Activated T-helper 1 cell treated with anti-CD3 and anti-CD28 coated beads, Interleukin-12 subunit alpha, Interleukin-12 subunit beta, Interleukin-2, Interleukin-4 antibody, amounts not matched to agents 30 ng/mL and 10 ng/mL and 1 ng/mL, durations not matched to agents 14 hours and 24 hours and 36 hours (primary cell): ENCODE measurements at regions not wholly inside any gene's neighbourhood (a gene's known extent, or its start where the extent isn't known, plus 50 kb on each side); places are given as distances from the start of the nearest gene placed in this dataset.
A peak's percentile ranks its signal among the peaks of the same experiment; 100 is the strongest.

Source experiments
- DNase-seq: peaks from one replicate; pipeline ENCODE4 v3.0.0; 2021; ENCODE audit warnings: low spot score
- H3K27ac Mint-ChIP-seq: one replicate; pipeline ENCODE4 v1.8.0; 2021; ENCODE audit warnings: mild to moderate bottlenecking, mixed read lengths
- H3K27me3 Mint-ChIP-seq: one replicate; pipeline ENCODE4 v1.8.0; 2022; ENCODE audit warnings: mild to moderate bottlenecking, moderate library complexity, mixed read lengths; ENCODE audit not compliant: insufficient read depth
- H3K36me3 Mint-ChIP-seq: one replicate; pipeline ENCODE4 v1.8.0; 2021; ENCODE audit warnings: low read depth, mixed read lengths
- H3K4me1 Mint-ChIP-seq: one replicate; pipeline ENCODE4 v1.8.0; 2021; ENCODE audit warnings: low read depth, mixed read lengths
- H3K4me3 Mint-ChIP-seq: one replicate; pipeline ENCODE4 v1.8.0; 2021; ENCODE audit warnings: mild to moderate bottlenecking, moderate library complexity, mixed read lengths
- H3K9me3 Mint-ChIP-seq: one replicate; pipeline ENCODE4 v1.8.0; 2021; ENCODE audit warnings: mixed read lengths
- intact Hi-C: fragments of 100-400 bp; cut with micrococcal nuclease; formaldehyde crosslinking; loops from one replicate; pipeline ENCODE4 v1.15.1; 2024

DNA sequence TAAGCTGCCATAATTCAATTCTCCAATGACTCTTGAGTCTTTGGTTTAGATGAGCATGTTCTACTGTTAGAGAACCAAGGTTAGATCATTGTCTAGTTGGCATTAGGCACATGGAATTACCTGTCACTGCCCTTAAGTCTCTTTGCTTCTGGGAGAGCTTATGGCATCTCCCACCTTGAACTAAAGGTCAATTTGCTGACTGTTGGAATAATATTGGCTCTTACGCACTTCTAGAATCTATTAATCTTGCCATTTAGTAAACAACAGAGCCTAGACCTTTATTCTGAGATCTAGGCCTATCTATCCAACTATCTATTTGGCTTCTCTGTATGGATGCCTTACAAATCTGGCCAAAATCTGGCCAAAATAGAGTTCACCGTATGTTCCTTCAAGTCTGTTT, 232.0 kb downstream of the STK31 start:
- no peaks in the 10 kb centered on the region for H3K4me1 Mint-ChIP-seq
- DNase-seq, result no peak
- H3K36me3 Mint-ChIP-seq, result no peaks in the 10 kb centered on the region
- no peak overlapping the region for H3K27ac Mint-ChIP-seq
- H3K27me3 Mint-ChIP-seq, result peaks cover 3% of the 10 kb centered on the region
- intact Hi-C loops, result no loop called here
- no peak overlapping the region for H3K4me3 Mint-ChIP-seq
- peaks cover 4% of the 10 kb centered on the region for H3K9me3 Mint-ChIP-seq

DNA sequence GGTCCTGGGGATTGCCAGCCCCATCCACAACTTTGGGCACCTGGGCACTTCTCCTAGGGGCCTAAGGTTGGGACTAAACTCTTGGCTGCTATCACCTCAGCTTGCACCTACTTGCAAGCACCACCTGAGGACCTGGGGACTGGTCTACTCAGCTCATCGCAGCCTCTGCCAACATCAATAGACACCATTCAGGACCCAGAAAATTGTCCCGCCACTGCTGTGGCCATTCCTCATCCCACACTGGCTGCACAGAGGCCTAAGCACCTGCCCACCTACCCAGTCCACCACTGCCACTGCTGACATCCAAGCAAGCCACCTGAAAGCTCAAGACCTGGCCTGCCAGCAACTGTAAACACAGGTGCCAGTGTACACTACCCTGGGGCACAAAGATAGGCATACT, 234.1 kb downstream of the STK31 start:
- peaks cover 1% of the 10 kb centered on the region for H3K27me3 Mint-ChIP-seq
- no peak overlapping the region for H3K27ac Mint-ChIP-seq
- H3K4me1 Mint-ChIP-seq, result no peaks in the 10 kb centered on the region
- no peaks in the 10 kb centered on the region for H3K36me3 Mint-ChIP-seq
- DNase-seq, result no peak
- intact Hi-C loops, result no loop called here
- no peak overlapping the region for H3K4me3 Mint-ChIP-seq
- peaks cover 4% of the 10 kb centered on the region for H3K9me3 Mint-ChIP-seq

DNA sequence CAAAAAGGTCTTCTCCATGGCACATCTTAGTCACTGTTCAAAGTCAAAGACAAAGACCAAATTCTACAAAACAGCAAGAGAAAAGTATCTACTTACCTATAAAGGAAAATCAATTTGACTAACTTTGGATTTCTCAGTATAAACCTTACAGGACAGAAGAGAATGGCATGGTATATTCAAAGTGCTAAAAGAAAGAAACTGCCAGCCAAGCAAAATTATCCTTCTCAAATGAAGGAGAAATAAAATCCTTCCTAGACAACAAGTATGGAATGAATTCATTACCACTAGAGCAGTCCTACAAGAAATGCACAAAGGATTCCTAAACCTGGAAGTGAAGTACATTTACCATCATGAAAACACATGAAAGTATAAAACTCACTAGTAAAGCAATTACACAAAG, 235.5 kb downstream of the STK31 start:
- peaks cover 4% of the 10 kb centered on the region for H3K27me3 Mint-ChIP-seq
- DNase-seq, result no peak
- H3K36me3 Mint-ChIP-seq, result no peaks in the 10 kb centered on the region
- no peaks in the 10 kb centered on the region for H3K4me1 Mint-ChIP-seq
- intact Hi-C loops, result no loop called here
- H3K4me3 Mint-ChIP-seq, result no peak overlapping the region
- H3K9me3 Mint-ChIP-seq, result peaks cover 4% of the 10 kb centered on the region
- no peak overlapping the region for H3K27ac Mint-ChIP-seq

DNA sequence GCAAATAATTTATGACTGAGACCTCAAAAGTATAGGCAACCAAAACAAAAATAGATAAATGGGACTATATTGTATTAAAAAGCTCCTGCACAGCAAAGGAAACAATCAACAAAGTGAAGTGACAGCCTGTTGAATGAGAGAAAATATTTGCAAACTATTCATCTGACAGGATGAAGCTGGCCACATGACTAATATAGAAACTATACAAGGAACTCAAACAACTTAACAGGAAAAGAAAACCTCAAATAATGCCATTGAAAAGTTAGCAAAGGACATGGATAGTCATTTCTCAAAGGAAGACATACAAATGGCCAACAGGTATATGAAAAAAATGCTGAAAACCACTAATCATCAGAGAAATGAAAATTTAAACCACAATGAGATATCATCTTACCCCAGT, 245.1 kb downstream of the STK31 start:
- no peaks in the 10 kb centered on the region for H3K36me3 Mint-ChIP-seq
- no peak for DNase-seq
- H3K9me3 Mint-ChIP-seq, result no peaks in the 10 kb centered on the region
- no peaks in the 10 kb centered on the region for H3K4me1 Mint-ChIP-seq
- no peaks in the 10 kb centered on the region for H3K27me3 Mint-ChIP-seq
- no peak overlapping the region for H3K4me3 Mint-ChIP-seq
- H3K27ac Mint-ChIP-seq, result no peak overlapping the region
- intact Hi-C loops, result no loop called here

DNA sequence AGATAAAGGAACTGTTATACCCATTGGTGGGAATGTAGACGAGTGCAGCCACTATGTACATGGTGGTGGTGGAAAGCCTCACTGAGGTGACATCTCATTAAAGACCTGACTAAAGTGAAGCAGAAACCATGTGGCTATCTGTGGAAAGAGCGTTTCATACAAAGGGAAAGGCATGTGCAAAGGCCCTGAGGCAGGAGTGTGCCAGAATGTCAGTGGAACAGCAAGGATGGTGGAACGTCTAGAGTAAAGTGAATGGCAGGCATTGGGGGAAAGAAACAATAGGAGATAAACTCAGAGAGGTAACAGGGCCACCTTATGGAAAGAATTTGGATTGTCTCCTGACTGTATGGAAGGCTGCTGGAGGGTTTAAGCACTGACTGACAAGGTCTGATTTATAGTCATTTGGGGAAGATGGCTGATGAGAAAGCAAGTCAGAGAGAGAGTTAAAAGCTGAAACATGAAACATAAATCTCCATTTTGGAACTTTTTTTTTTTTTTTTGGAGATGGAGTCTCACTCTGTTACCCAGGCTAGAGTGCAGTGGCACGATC, 245.7 kb downstream of the STK31 start:
- no peaks in the 10 kb centered on the region for H3K9me3 Mint-ChIP-seq
- intact Hi-C loops, result no loop called here
- H3K4me1 Mint-ChIP-seq, result no peaks in the 10 kb centered on the region
- H3K27ac Mint-ChIP-seq, result no peak overlapping the region
- no peaks in the 10 kb centered on the region for H3K36me3 Mint-ChIP-seq
- no peaks in the 10 kb centered on the region for H3K27me3 Mint-ChIP-seq
- H3K4me3 Mint-ChIP-seq, result no peak overlapping the region
- DNase-seq, result no peak

DNA sequence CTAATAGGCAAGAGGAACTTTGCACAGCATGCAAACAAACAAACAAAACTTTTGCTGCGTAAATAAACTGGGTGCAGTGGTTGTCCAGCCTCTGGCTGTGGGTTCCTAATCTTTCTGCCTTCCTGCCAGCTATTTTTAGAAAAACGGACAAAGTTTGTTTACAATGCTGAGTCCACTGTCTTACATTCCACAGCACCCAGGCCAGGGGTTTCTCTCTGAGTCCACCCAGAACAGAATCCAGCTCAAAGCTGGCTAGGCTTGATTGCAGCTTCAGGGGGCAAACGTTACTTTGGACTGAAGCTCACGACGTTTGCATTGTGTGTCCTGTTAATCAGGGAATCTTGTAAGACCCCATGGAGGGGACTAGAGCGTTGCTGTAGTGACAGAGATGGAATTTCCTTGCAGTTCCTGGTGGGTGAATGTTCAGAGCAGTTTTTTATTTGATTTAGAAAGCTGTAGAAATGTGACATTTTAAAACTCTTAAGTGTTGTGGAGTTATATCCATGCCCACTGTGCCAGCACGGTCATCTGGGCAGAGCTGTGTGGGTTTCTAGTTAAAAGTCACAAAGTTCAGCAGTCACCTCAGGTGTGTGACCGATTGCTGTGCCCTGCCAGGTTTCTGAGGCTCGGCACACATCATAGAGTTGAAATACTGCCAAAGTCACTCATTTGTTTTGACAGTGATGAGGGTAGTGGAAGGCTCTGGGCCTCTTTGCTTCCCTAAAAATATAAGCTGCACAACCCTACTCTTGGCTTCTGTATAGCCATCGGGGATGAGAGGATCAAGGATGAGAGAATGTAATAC, 247.0 kb downstream of the STK31 start:
- Mint-ChIP-seq H3K4me1 (no peaks in the 10 kb centered on the region), H3K27me3 (no peaks in the 10 kb centered on the region), H3K4me3 (no peak overlapping the region), H3K36me3 (no peaks in the 10 kb centered on the region), H3K9me3 (no peaks in the 10 kb centered on the region), H3K27ac (no peak overlapping the region)
- intact Hi-C loops, result no loop called here
- DNase-seq, result no peak

DNA sequence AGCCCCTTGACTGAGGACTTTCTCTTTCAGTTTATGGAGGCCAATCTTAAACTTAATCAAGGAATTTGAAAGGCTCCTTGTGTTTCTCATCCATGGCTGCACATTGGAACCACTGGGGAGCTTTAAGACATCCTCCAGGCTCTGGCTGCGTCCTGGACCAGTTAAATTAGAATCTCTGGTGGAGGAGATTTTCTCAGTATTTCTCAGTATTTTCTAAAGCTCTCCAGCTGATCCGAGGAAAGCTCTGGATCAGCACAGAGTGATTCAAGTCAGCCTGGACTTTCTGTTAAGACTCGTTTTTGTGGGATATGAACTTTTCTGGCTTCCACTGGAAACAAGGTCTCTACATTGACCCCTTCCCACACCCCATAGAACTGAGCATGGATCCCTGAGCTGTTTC, 249.8 kb downstream of the STK31 start:
- Mint-ChIP-seq H3K9me3 (no peaks in the 10 kb centered on the region), H3K36me3 (no peaks in the 10 kb centered on the region), H3K27me3 (no peaks in the 10 kb centered on the region), H3K4me3 (no peak overlapping the region), H3K4me1 (no peaks in the 10 kb centered on the region), H3K27ac (no peak overlapping the region)
- intact Hi-C loops, result no loop called here
- no peak for DNase-seq

DNA sequence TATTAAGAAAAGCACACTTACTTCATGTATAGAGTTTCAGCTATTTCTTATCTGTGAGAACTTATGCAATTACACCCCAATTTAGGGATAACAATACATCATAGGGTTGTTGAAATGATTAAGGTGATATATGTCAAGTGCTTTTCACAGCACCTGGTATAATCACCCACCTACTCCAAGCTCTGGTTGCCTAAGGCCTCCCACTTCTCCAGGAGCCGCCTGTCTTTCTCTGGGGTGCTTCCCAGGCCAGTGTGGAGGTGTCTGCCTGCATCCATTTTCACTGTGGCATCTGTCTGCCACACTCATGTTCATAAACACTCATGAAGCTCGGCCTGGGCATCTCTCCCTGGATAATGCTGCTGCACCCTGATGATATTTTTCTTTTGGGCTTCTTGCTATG, 250.3 kb downstream of the STK31 start:
- no peaks in the 10 kb centered on the region for H3K4me1 Mint-ChIP-seq
- DNase-seq, result no peak
- H3K27ac Mint-ChIP-seq, result no peak overlapping the region
- intact Hi-C loops, result no loop called here
- H3K9me3 Mint-ChIP-seq, result no peaks in the 10 kb centered on the region
- no peak overlapping the region for H3K4me3 Mint-ChIP-seq
- no peaks in the 10 kb centered on the region for H3K36me3 Mint-ChIP-seq
- no peaks in the 10 kb centered on the region for H3K27me3 Mint-ChIP-seq

DNA sequence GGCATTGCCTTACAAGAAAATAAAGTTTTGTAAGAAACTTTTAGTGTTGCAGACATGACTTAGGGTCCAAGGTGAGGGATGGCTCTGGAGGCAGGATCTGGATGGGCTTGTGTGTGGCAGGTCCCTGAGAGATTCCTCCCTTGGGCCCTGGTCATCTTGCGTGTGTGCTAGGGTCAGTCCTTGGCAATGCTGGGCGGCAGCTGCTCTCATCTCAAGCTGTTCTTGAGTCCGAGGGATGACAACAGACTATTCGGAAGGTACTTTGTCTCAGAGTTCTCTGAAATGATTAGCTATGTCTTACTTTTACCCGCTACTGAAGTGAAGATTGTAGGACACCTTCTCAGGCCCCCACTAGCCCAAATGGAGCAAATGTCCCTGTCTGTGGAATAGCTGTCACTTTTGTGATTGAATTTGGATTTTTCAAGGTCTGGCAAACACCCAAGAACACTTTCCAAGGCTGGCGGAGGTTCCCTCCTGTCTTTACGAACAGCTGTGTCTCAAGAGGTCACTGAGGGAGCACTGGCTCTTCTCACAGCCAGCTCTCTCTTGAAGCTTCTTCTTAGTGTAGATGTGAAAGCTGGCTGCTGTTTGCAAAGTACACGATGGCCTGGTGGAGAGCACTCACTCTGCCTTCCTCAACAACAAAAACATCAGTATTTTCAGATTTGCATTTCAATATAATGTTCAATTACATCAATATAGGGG, 253.6 kb downstream of the STK31 start:
- H3K4me1 Mint-ChIP-seq, result peaks cover 16% of the 10 kb centered on the region
- DNase-seq, result no peak

DNA sequence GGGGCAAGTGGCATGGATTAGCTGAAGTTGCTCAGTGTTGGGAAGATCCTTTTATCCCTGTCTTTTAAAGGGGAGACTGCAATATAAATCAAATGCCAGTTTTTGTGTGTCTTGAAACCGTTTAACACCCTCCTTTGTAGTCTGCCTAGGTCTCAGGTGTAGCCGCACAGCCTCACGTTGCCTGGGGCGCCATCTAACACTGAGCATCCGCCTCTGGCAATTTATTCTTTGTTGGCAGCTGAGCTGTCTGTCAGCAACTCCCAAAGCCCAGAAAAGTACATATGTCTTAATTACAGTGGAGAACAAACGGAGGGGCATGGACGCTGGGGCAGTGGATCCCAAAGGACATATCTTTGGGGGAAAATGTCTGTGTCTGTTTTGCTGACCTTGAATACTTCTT, 254.7 kb downstream of the STK31 start:
- DNase-seq, result no peak
- Mint-ChIP-seq H3K9me3 (peaks cover 5% of the 10 kb centered on the region), H3K36me3 (no peaks in the 10 kb centered on the region), H3K27ac (no peak overlapping the region), H3K27me3 (no peaks in the 10 kb centered on the region), H3K4me1 (peaks cover 20% of the 10 kb centered on the region), H3K4me3 (no peak overlapping the region)
- intact Hi-C loops, result no loop called here

More for the DNA sequence above, 253.6 kb downstream of the STK31 start:
- intact Hi-C loops, result no loop called here
- Mint-ChIP-seq H3K27me3 (no peaks in the 10 kb centered on the region), H3K4me3 (no peak overlapping the region), H3K36me3 (no peaks in the 10 kb centered on the region), H3K27ac (no peak overlapping the region), H3K9me3 (peaks cover 5% of the 10 kb centered on the region)

DNA sequence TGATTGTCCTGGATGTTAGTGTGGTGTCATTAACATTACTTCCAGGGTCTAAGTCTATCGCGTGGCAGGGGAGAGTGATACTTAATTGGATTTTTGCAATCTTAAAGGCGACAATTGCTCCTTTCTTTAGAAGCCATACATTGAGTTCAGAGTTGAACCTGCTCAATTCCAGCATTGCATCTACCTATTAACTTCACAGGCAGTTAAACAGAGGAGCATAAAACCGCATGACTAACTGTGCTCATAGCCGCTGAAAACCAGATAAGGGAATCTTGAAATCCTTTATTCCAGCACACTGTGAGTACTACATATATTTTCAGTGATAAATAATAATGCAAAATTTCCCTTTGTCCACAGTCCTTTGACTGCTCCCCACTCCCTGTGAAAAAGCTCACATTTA, 255.3 kb downstream of the STK31 start:
- Mint-ChIP-seq H3K9me3 (peaks cover 5% of the 10 kb centered on the region), H3K4me3 (no peak overlapping the region), H3K36me3 (no peaks in the 10 kb centered on the region), H3K27ac (no peak overlapping the region), H3K27me3 (no peaks in the 10 kb centered on the region), H3K4me1 (peaks cover 20% of the 10 kb centered on the region)
- no peak for DNase-seq
- intact Hi-C loops, result no loop called here

DNA sequence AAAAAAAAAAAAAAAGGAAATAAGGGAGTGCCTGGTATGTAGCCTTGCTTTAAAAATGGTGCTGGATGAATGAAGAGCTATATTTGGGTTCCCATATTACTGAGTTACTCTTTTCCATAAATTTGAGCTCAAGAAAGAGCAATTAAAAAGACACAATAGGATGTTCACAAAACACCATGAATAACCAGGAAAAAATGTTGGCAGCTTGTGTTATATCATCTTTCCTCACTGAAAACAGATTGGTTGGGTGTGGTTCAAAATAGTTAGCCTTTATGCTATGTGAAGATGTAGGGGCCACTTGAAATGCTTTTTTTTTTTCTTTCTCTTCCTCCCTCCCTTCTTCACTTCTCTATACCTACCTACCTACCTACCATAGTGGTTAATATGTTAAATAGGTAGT, 256.9 kb downstream of the STK31 start:
- no peak overlapping the region for H3K4me3 Mint-ChIP-seq
- no peaks in the 10 kb centered on the region for H3K27me3 Mint-ChIP-seq
- peak overlapping the region; percentile 57 for H3K27ac Mint-ChIP-seq
- intact Hi-C loops, result no loop called here
- DNase-seq, result no peak
- no peaks in the 10 kb centered on the region for H3K36me3 Mint-ChIP-seq
- H3K4me1 Mint-ChIP-seq, result peaks cover 20% of the 10 kb centered on the region
- H3K9me3 Mint-ChIP-seq, result peaks cover 5% of the 10 kb centered on the region

DNA sequence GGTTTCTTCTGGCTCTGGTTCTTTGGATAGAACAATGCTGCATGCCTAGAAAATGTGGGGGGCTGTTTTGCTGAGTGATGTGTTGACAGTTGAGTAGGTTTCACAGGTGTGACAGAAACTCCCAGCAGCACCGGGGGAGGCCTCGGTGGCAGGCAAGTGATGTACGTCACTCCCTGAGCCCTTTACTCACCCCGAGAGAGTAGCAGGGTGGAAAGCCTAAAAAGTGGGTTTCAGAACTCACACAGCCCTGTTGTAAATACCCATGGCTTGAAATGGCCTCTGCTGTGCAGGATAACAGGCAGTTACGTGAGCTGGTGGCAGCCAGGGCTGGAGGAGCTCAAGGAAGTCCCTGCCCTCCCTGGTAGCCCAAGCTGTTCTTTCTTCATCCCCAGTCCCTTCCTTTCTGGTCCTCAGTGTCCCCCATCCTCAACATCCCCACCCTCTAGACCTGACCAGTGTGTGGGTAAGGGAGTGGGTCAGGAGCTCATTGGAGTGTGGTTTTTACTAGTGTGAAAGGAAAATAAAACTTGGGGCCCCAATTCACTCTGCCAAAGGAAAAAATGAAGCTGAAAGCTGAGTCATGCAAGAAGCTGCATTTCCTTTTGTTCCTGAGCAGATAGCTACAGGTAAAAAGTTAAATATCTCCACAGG, 258.1 kb downstream of the STK31 start:
- H3K27ac Mint-ChIP-seq, result peak overlapping the region; percentile 70
- H3K4me3 Mint-ChIP-seq, result no peak overlapping the region
- peaks cover 20% of the 10 kb centered on the region for H3K4me1 Mint-ChIP-seq
- H3K9me3 Mint-ChIP-seq, result peaks cover 5% of the 10 kb centered on the region
- H3K27me3 Mint-ChIP-seq, result no peaks in the 10 kb centered on the region
- no peaks in the 10 kb centered on the region for H3K36me3 Mint-ChIP-seq
- DNase-seq, result no peak
- intact Hi-C loops, result loop anchor here (1.0 kb wide), 1 partner anchor 74 kb away; no protein-coding TSS in a partner anchor
